ENCODE measurements at regions not wholly inside any gene's neighbourhood (a gene's known extent, or its start where the extent isn't known, plus 50 kb on each side); places are given as distances from the start of the nearest gene placed in this dataset.

DNA sequence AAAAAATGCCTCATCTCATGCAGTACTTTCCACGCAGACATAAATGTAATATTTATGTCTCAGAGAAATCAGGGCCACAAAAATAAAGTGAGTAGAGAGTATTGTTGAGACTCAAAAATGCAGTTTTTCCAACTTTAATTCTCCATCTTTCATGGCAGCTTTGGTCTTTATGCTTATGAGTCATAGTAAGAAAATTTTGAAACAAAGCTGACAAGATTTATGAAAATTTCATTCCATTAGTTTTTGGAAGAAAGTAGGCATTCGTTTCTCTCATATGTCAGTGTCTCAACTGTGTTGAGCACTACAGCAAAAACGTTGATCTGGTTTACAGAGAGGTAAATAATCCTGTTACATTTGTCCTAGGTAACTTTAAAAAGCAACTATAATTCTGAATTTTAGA is 656.8 kb downstream of the IQCM start:
- TF ChIP-seq CTCF (IDR thresholded peaks at IDR 0.05) (no peak), POLR2A (IDR thresholded peaks at IDR 0.05) (no peak)
